Breast epithelium (tissue), 3 donors: ENCODE measurements at regions not wholly inside any gene's neighbourhood (a gene's known extent, or its start where the extent isn't known, plus 50 kb on each side); places are given as distances from the start of the nearest gene placed in this dataset.

ENCODE experiments used
- CTCF ChIP-seq, 3 donors: fragments of 450-650 bp; IDR thresholded peaks; one replicate each; pipeline ENCODE4 v1.5.1; 2016 to 2017; ENCODE audit warnings: antibody characterized with exemption in 3 of 3, mild to moderate bottlenecking in 3 of 3, moderate library complexity in 3 of 3
- POLR2A ChIP-seq: fragments of 450-650 bp; IDR thresholded peaks from one replicate; pipeline ENCODE4 v1.6.1; 2016; ENCODE audit warnings: antibody characterized with exemption, mild to moderate bottlenecking, moderate library complexity

GRCh38 chr11:115802641-115803040 lies 298.4 kb upstream of the CADM1 start:
- no peak for TF ChIP-seq CTCF (IDR thresholded peaks at IDR 0.05)
- TF ChIP-seq POLR2A: no peak
